HG02885 (cell line): ENCODE measurements at regions not wholly inside any gene's neighbourhood (a gene's known extent, or its start where the extent isn't known, plus 50 kb on each side); places are given as distances from the start of the nearest gene placed in this dataset.
"Not testable (repeated sequence)": the region's sequence is repeated elsewhere in the genome, so short reads cannot be mapped to it uniquely, and the experiment has no call there.

Experiments
- ATAC-seq: cut with Tn5 transposase; IDR thresholded peaks from one replicate; pipeline ENCODE4 v1.9.1; 2021; ENCODE audit warnings: mild to moderate bottlenecking; ENCODE audit not compliant: unreplicated experiment, poor library complexity

- ATAC-seq = no peak
These were observed 398.1 kb downstream of the TNS1 start for GRCh38 chr2:217604527-217605194.

- no peak for ATAC-seq
These were observed 401.2 kb downstream of the TNS1 start for GRCh38 chr2:217601601-217602000.

GRCh38 chr2:217599906-217600305 lies 402.9 kb downstream of the TNS1 start:
- no peak for ATAC-seq

GRCh38 chr2:217597681-217598080 lies 405.1 kb downstream of the TNS1 start:
- no peak for ATAC-seq

GRCh38 chr2:217597145-217597544 lies 405.6 kb downstream of the TNS1 start:
- ATAC-seq = no peak

- ATAC-seq = peak; percentile 53
These were observed 409.1 kb downstream of the TNS1 start for GRCh38 chr2:217593732-217594131.

- no peak for ATAC-seq
These were observed 414.5 kb downstream of the TNS1 start for GRCh38 chr2:217588266-217588665.

- ATAC-seq = no peak
These were observed 417.4 kb downstream of the TNS1 start for GRCh38 chr2:217585362-217585761.

GRCh38 chr2:217580407-217580806 lies 422.4 kb downstream of the TNS1 start:
- not testable (repeated sequence) for ATAC-seq

- no peak for ATAC-seq
These were observed 429.2 kb downstream of the TNS1 start for GRCh38 chr2:217573571-217573970.

- no peak for ATAC-seq
These were observed 432.4 kb downstream of the TNS1 start for GRCh38 chr2:217570394-217570793.

- ATAC-seq = no peak
These were observed 434.4 kb downstream of the TNS1 start for GRCh38 chr2:217568289-217568971.

GRCh38 chr2:217563565-217563964 lies 439.2 kb downstream of the TNS1 start:
- no peak for ATAC-seq

GRCh38 chr2:217562871-217563480 lies 439.8 kb downstream of the TNS1 start:
- ATAC-seq = no peak

GRCh38 chr2:217559084-217559483 lies 443.7 kb downstream of the TNS1 start:
- no peak for ATAC-seq

GRCh38 chr2:217555081-217555876 lies 447.5 kb downstream of the TNS1 start:
- ATAC-seq = no peak

- no peak for ATAC-seq
These were observed 449.1 kb downstream of the TNS1 start for GRCh38 chr2:217553679-217554078.

- ATAC-seq = no peak
These were observed 449.6 kb downstream of the TNS1 start for GRCh38 chr2:217553202-217553601.

GRCh38 chr2:217552081-217552480 lies 450.7 kb downstream of the TNS1 start:
- no peak for ATAC-seq

GRCh38 chr2:217551252-217551899 lies 451.4 kb downstream of the TNS1 start:
- ATAC-seq = no peak
